Gastroesophageal sphincter (tissue), 3 donors: ENCODE measurements at regions not wholly inside any gene's neighbourhood (a gene's known extent, or its start where the extent isn't known, plus 50 kb on each side); places are given as distances from the start of the nearest gene placed in this dataset.

Source experiments
- CTCF ChIP-seq, 4 experiments: fragments of 200-600 bp in 2 of 4; fragments of 450-650 bp in 2 of 4; sonication (generic) in 1 of 4; IDR thresholded peaks; one replicate each; pipeline ENCODE4 v1.5.1; 2017 to 2019; ENCODE audit warnings: antibody characterized with exemption in 4 of 4, mild to moderate bottlenecking in 2 of 4, moderate library complexity in 2 of 4
- EP300 ChIP-seq: sonication (generic); formaldehyde crosslinking; IDR thresholded peaks from one replicate; pipeline ENCODE4 v1.6.1; 2017; ENCODE audit warnings: antibody characterized with exemption, mild to moderate bottlenecking
- POLR2A ChIP-seq, 2 donors: fragments of 450-650 bp; IDR thresholded peaks; one replicate each; pipeline ENCODE4 v1.6.1; 2017; ENCODE audit warnings: antibody characterized with exemption in 2 of 2, mild to moderate bottlenecking in 2 of 2, moderate library complexity in 1 of 2
- POLR2AphosphoS5 ChIP-seq: sonication (generic); formaldehyde crosslinking; IDR thresholded peaks from one replicate; pipeline ENCODE4 v1.6.1; 2017; ENCODE audit warnings: antibody characterized with exemption

- TF ChIP-seq POLR2A (IDR thresholded peaks at IDR 0.05) (no peak), CTCF (IDR thresholded peaks at IDR 0.05) (no peak), POLR2AphosphoS5 (no peak), EP300 (no peak)
Observed at GRCh38 chr2:2848621-2849333, 517.7 kb upstream of the MYT1L start.
